Neural cell (in vitro differentiated cells): ENCODE measurements at regions not wholly inside any gene's neighbourhood (a gene's known extent, or its start where the extent isn't known, plus 50 kb on each side); places are given as distances from the start of the nearest gene placed in this dataset.

Source experiments
- CTCF ChIP-seq: fragments of 450-650 bp; IDR thresholded peaks from 2 replicates; pipeline ENCODE4 v1.5.1; 2014; ENCODE audit warnings: antibody characterized with exemption, mild to moderate bottlenecking, moderate library complexity; ENCODE audit not compliant: poor library complexity, severe bottlenecking
- EP300 ChIP-seq: fragments of 450-650 bp; conservative IDR thresholded peaks from 2 replicates; pipeline ENCODE4 v1.6.1; 2014; ENCODE audit warnings: antibody characterized with exemption, mild to moderate bottlenecking, moderate library complexity; ENCODE audit not compliant: poor library complexity, severe bottlenecking
- EZH2 ChIP-seq: fragments of 200-600, 300-800 bp; shearing (Covaris generic), sonication (generic); IDR thresholded peaks from 2 replicates; pipeline ENCODE4 v1.6.1; 2014; ENCODE audit warnings: antibody characterized with exemption, low read length, borderline replicate concordance, mild to moderate bottlenecking; ENCODE audit not compliant: insufficient read depth, poor library complexity, severe bottlenecking
- POLR2AphosphoS5 ChIP-seq: IDR thresholded peaks from 2 replicates; pipeline ENCODE4 v1.6.1; 2012
- RAD21 ChIP-seq: fragments of 450-650 bp; conservative IDR thresholded peaks from 2 replicates; pipeline ENCODE4 v1.6.1; 2014; ENCODE audit warnings: antibody characterized with exemption, mild to moderate bottlenecking, moderate library complexity
- REST ChIP-seq: IDR thresholded peaks from 2 replicates; pipeline ENCODE4 v1.6.1; 2012; ENCODE audit warnings: borderline replicate concordance
- SMC3 ChIP-seq: fragments of 450-650 bp; conservative IDR thresholded peaks from 2 replicates; pipeline ENCODE4 v1.6.1; 2014; ENCODE audit warnings: antibody characterized with exemption, mild to moderate bottlenecking, moderate library complexity; ENCODE audit not compliant: poor library complexity
- TAF1 ChIP-seq: IDR thresholded peaks from 2 replicates; pipeline ENCODE4 v1.6.1; 2012; ENCODE audit warnings: low read depth

- TF ChIP-seq CTCF (no peak), REST (no peak), SMC3 (no peak), EZH2 (no peak), EP300 (no peak), POLR2AphosphoS5 (no peak), TAF1 (no peak), RAD21 (no peak)
These were observed 162.2 kb upstream of the KCNK2 start for GRCh38 chr1:214920337-214920736.
